ENCODE measurements at regions not wholly inside any gene's neighbourhood (a gene's known extent, or its start where the extent isn't known, plus 50 kb on each side); places are given as distances from the start of the nearest gene placed in this dataset.

GRCh38 chr3:20322085-20322484, 136.1 kb upstream of the SGO1 start:
- no peak for TF ChIP-seq CTCF (IDR thresholded peaks at IDR 0.05)
- TF ChIP-seq POLR2A (IDR thresholded peaks at IDR 0.05), result no peak
